Astrocyte of the hippocampus (primary cell): ENCODE measurements at regions not wholly inside any gene's neighbourhood (a gene's known extent, or its start where the extent isn't known, plus 50 kb on each side); places are given as distances from the start of the nearest gene placed in this dataset.

Source experiments
- DNase-seq: peaks from one replicate; pipeline ENCODE4 v3.0.0; 2011; ENCODE audit warnings: low read depth, low spot score

DNA sequence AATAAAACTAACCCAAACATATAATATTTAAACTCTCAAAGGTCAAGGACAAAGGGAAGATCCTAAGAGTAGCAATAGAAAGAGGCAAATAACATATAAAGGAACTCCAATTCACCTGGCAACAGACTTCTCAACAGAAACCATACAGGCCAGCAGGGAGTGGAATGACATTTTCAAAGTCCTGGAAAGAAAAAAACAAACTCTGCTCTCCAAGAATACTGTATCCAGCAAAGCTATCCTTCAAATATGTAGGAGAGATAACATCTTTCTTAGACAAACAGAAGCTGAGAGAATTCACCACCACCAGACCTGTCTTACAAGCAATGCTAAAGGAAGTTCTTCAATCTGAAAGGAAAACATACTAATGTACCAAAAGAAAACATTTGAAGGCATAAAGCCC lies 51.5 kb upstream of the TMEM158 start:
- no peak for DNase-seq

DNA sequence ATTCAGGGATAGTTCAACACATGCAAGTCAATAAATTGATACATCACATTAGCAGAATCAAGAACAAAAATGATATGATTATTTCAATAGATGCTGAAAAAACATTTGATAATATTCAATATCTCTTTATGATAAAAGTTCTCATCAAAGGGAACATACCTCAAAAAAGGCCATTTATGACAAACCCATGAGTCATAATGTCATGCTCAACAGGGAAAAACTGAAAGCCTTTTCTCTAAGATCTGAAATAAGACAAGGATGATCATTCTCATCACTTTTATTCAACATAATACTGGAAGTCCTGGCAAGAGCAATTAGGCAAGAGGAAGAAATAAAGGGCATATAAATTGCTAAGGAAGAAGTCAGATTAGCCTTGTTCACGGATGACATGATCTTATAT lies 54.1 kb upstream of the TMEM158 start:
- DNase-seq: no peak

DNA sequence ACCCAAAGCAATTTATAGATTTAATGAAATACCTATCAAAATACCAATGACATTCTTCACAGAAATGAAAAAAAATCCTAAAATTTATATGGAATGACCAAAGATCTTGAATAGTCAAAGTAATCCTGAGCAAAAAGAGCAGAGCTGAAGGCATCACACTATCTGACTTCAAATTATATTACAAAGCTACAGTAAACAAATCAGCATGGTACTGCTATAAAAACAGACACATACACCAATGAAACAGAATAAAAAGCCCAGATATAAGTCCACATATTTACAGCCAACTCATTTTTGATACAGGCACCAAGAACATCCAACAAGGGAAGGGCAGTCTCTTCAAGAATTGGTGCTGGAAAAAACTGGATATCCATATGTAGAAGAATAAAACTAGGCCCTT lies 54.9 kb upstream of the TMEM158 start:
- DNase-seq: no peak

DNA sequence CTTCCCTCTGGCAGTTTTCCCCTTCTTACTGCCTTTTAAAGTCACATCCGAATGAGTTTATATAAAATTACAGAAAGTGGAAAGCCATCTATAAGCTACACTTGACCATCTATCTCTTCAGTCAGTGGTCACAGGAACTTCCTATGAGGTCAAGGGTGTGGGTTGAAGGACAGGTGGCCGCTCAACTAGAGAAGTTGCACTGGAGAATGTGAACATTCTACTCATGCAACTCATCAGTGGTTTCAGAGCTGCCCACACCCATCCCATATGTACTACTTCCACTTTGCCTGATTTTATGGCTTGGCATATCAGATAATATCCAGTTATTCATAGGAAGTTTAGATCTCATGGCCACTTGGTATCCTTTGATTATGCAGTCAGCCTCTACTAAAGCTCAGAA lies 57.4 kb upstream of the TMEM158 start:
- DNase-seq: no peak

DNA sequence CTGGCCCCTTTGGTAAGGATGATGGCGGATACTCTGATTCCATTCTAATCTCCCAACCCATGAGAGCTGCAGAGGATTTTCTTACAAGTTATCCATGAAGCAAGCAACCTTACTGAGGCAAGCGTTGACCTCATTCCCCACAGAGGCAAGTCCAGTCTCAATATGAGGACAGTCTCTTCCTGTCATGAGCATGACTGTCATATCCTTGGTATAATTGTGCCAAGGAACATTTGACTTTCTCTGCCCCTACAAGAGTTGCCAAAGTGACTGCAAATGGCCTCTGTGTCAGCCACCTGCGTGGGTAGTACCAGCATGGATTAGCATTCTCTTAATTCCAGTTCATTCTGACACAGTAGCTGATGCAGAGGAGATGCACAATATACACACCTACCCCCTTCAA lies 71.2 kb upstream of the TMEM158 start:
- DNase-seq: no peak

DNA sequence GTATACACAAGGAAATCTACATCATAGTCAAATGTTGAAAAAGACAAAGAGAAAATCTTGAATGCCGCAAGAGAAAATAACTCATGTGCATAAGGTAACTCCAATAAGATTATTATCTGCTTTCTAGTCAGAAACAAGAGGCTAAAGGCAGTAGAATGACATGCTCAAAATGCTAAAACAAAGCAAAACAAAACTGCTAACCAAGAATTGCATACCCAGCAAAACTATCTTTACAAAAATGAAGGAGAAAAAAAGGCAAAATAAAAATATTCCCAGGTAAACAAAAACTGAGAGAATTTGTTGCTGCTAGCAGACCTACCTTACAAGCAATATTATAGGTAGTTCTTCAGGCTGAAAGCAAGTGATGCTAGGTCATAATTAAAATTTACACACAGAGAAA lies 76.4 kb upstream of the TMEM158 start:
- DNase-seq: no peak

DNA sequence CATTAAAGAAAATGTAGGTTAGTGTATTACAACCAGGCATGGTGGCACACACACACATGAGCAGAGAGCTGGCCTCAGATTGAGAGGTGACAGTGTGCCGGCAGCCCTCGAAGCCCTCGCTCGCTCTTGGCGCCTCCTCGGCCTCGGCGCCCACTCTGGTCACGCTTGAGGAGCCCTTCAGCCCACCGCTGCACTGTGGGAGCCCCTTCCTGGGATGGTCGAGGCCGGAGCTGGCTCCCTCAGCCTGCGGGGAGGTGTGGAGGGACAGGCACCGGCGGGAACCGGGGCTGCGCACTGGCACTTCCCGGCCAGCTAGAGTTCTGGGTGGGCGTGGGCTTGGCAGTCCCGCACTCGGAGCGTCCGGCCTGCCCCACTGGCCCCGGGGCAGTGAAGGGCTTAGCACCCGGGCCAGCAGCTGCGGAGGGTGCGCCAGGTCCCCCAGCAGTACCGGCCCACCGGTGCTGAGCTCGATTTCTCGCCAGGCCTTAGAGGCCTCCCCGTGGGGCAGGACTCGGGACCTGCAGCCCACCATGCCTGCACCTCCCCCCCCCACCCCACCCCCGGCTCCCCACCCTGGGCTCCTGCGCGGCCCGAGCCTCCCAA lies 80.4 kb upstream of the TMEM158 start:
- no peak for DNase-seq

DNA sequence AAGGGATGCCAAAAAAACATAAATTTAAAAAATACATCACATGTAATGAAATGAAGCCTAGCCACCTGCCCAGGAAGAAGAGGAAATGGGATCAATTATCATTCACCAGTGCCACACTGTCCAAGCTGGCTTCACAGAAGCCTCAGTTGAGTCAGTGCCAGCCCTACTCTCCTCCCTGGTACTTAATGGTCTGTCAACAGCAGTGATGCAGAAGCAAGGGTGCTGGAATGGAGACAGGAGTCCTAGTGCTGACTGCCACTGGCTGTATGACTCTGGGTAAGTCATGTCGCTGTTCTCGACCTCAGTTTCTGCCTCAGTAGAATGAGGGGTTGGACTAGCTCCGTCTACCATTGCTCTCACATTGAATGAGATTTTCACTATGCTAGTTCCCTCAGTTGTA lies 78.5 kb upstream of the LARS2 start:
- DNase-seq: no peak

DNA sequence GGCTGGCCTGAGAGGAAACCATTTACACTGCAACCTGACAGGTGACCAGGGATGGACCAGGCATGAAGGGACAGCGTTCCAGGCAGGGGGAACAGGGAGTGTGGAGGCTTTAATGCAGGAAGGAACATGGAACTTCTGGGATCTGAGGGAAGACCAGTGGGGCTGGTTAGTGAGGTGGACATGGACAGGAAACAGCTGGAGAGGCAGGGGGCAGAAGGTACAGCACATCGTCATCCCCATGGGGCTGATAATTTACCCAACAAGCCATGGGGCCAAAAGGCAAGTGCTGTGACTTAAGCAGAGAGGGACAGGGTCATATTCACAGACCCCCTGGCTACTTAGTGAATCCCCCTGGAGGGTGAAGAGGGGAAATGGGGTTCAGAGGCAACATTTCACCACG lies 77.0 kb upstream of the LARS2 start:
- no peak for DNase-seq

DNA sequence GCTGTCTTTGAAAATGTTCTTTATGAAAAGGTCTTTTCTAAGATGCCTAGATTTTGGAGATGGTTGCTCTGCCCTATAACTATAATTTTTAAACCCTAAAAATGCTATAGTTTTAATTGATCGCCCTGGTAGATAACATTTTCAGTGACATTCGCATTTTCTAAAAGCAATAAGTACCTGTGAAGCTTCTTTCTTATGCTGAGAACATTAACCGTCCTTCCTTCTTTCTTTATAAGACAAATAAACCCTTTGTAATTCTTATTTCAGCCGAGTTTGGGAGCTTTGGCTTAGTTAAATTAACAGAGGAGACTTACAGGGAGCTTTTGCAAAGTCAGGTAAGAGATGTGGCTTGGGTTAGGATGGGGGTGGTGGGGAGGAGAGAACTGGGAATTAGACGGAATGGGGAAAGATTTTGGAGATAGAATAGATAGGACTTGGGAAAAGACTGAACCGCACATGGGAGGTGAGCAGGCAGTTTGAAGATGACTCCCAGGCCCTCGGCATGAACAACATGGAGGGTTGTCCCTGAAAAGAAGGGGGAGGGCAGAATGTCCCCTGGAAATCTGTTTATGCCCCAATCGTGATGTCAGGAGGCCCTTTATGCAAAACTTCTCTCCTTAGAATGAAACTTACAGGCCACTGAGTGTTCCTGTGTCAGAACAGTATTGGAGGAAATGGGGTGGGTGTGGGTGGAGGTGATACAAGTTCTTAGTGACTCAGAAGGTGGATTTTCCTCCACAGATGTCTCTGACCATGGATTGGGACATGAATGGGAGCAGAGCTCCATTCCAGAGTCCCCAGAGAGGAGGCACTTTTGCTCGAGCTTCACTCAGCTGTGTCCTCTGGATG lies 76.2 kb upstream of the LARS2 start:
- DNase-seq: no peak

DNA sequence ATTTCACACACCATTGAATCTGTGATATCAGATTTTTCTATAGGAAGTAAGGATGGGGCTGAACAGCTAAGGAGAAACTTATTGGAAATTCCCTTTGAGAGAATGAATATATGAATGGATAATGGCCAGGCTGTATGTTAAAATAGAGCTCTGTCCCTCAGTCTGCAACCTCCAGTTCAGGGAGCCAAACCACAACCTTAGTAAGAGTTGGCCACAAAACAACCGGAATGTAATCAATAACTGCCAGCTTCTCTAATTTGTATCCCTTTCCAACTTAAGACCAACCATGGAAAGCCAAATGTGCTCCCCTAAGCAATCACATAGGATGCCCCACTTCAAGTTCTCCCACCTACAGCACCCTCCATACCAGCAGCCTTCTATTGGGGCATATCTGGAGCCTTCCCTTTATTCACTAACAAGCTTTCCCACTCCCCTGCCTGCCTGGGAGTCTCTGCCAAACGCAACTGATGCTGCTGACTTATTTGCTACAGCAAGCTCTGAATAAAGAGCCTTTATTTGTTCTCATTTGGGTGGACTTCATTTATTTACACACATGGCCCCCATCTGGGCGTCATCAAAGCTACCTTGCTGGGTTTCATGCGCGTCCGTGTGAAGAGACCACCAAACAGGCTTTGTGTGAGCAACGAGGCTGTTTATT lies 75.4 kb upstream of the LARS2 start:
- DNase-seq: peak; percentile 43

DNA sequence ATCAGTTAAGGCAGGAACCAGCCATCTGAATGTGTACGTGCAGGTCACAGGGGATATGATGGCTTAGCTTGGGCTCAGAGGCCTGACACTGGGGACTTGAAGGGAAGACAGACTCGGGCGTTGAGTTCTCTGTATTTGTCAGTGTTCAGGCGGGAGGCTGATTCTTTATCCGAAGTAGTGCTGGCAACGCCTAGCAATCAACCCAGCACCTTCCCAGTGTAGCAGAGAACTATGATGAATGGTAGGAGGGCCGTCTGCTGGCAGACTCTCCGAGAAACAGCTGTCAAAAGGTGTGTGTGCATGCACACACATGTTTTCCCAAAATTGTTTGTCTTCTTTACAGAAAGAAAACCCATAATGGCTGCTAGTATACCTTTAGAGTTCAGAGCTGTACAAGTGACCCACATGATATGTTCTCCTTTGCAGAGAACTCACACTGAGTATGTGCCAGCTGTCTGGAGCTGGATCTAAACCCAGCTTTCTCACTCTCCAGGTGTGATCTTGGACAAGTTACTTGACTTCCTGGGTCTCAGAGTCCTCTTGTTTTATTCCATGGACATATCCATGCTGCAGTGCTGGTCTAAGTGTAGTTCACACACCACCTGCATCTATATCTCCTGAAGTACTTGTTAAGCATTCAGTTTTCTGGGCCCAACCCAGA lies 74.5 kb upstream of the LARS2 start:
- DNase-seq: no peak

DNA sequence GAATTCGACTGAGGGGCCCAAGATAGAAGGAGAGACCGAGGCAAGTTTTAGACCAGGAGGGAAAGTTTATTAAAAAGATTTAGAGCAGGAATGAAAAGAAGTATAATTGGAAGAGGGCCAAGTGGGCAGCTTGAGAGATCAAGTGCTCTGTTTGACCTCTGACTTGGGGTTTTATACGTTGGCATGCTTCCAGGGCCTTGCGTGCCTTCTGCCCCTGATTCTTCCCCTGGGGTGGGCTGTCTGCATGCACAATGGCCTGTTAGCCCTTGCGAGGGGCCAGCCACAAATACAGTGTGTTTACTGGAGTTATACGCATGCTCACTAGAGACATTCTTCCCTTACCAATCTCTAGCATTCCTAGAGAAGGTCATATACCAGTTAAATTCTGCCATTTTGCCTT lies 70.7 kb upstream of the LARS2 start:
- no peak for DNase-seq

DNA sequence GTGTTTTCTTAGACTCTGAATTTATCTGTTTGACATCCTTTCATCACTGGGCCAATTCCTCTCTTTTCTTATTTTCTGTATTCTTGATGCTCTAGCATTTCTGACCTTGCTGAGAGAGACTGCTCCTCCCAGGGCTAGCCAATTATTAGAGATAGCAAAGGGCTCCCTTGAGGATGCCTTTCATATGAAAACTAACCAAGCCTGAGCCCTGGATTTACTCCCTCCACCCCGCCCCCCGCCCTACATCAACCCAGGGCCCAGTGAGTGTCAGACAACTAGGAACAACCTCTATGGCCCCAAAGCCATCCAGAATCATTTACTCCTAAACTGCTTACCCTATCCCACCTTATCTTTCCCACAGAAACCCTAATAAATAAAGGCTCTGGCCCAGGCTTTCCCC lies 69.7 kb upstream of the LARS2 start:
- DNase-seq: no peak

DNA sequence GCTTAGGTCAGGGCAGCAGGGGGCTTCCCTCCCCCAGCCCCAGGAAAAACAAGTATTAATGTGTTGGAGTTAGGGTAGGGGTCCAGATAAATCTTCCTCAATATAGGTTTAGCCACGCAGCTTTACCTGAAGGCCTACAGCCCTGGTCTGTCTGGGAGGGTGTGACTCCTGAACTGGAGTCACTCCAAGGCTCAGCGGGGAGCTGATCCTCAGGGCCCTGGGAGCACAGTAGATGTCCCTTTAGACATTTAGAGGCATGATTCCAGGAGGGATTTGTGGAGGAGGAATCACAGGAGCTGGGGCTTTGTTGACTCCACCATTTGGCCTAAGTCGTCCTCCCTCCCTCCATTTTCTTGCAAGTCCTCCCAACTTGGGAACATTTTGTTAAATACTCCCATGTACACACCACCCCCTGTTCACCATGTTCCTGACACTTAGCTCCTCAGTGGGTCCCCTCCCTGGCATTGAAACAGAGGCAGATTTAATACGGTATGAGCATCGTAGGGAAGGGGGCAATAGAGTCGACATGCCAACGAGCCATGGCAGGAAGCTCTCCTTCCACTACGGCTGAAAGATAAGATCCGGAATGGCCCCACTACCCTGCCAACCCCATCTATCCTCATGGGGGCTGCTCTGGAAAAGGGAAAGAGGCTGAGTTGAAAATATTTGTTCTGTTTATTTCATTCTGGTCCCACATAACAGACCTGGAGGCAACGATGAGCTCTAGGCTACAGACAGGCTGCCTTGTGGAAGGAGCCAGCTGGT lies 69.0 kb upstream of the LARS2 start:
- no peak for DNase-seq

DNA sequence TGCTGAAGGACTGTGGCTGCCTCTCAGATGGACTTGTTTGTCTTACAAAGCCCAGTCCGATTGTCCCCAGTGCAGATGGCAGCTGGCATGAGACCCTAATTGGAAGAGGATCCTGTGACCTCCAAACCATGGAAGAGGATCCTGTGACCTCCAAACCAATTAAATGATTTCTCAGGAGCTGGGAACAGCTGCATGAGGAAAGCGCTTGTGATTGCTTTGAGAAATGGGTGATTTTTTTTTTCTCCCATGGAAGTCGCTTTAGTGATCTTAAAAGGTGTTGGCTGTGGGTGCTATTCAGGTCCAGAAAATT lies 68.4 kb upstream of the LARS2 start:
- DNase-seq: no peak

DNA sequence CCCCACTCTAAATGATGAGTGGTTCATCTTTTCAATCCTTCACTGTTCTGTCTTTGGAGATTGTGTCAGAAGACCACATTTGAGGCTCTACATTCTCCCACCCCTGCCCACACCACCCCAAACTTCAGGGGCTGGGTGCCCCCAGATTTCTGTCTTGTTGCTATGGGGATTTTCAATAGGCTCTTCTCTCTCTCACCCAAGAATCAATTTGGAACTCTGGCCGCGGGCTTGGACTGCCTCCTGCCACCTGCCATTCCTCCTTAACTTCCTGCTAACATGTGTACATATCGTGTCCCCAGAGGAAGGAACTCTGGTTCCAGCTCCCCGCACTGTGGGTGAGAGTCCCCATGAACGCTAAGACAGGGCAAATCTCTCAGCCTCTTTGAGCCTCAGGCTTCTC lies 67.4 kb upstream of the LARS2 start:
- DNase-seq: no peak

DNA sequence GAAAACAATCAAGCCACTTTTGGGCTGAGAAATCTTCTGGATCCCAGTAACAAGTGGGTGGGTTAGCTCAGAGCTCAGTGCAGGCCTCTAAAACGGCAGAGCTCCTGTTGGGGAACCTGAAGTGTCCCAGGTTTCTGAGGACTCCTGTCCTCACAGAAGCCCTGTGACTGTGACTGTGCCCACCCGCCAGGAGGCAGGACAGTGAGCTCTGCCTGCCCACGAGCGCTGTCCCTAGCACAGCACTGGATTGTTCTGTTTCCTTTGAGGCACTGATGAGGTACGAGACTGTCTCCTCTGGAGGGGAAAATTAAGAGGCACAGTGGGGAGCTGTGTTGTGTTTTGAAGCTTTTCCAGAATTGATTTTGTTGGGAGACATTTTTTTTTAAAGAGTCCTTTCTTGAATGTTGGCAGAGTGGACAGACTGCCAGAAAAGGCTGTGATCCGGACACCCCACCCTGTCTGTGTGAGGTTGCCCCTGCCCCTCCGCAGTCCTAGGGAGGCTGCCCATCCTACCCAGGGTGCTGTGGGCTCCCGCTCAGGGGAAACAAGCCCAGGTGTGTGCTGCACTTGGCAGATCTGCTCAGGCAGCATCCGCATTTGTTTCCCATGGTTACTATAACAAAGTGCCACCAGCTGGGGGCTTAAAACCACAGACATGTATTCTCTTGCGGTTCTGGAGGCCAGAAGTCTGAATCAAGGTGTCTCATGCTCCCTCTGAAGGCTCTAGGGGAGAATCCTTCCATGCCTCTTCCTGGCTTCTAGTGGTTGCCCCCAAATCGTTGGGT lies 66.6 kb upstream of the LARS2 start:
- DNase-seq: peak; percentile 14

DNA sequence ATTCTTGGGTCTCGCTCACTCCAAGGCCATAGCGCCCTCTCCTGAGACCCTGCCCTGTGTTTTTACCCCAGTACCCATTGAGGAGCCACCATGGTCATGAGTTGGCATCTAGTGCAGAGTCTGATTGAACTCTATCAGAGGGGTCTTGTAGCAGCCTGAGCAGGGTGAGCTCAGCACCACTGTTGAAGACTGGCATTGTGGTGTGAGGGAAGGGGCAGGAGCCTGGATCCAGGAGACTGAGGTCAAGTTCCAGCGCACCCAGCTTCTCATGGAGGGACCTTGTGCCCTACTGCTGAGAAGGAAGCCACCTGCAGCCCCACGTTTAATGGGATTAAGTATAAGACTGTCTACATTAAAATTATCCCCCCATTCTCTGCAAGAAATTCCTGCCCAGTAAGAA lies 65.8 kb upstream of the LARS2 start:
- no peak for DNase-seq

DNA sequence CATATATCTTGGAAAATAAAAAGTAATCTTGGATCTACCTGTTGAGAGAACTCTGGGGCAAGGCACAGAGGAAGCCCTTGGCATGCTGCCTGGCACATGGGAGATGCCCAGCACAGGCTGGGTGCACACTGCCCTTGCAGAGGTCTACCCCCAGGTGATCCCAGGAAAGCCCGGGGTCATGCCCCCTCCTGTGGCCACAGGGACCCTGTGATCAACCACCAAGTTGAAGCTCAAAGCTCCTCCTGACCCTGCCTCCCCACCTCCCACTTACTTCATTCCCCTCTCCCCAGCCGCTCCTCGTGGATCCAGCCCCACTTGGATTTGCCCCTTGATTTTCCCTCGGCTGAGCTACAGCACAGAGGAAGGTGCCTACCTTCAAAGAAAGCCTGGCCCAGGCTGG lies 62.7 kb upstream of the LARS2 start:
- no peak for DNase-seq

DNA sequence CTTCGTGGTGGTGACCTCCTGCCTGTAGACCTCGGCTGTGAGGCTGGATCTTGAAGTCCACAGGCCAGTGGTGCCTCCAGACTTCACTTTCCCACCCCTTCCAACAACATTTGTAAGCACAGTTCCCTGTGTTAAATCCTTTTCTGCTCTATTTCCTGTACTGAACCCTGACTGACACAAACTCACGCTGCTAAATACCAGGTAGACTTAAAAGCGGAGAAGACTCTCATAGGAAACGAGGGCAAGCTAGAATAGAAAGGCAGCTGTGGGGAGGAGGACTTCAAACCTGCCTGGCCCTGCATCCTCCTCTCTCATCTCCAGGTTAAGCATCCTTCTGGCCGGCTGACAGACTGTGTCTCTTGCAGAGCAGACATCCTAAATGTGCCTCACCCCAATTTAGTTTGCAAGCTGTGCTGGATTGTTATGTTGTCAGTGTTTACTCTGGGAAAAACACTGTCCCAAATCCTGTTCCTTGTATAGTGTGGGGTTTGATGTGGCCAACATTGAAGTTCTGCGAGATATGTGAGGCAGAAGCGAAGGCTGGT lies 58.5 kb upstream of the LARS2 start:
- DNase-seq: no peak
